A549 (cell line): ENCODE measurements at regions not wholly inside any gene's neighbourhood (a gene's known extent, or its start where the extent isn't known, plus 50 kb on each side); places are given as distances from the start of the nearest gene placed in this dataset.
"Not testable (repeated sequence)": the region's sequence is repeated elsewhere in the genome, so short reads cannot be mapped to it uniquely, and the experiment has no call there.

ENCODE experiments used
- CTCF ChIP-seq: fragments of >200 bp; sonication (Bioruptor Twin); formaldehyde crosslinking; IDR thresholded peaks from 3 replicates; pipeline ENCODE4 v1.5.1; 2016
- ESRRA ChIP-seq: fragments of 150-350 bp; IDR thresholded peaks from 2 replicates; pipeline ENCODE4 v1.6.1; 2014; ENCODE audit warnings: mild to moderate bottlenecking, low read length, borderline replicate concordance

DNA sequence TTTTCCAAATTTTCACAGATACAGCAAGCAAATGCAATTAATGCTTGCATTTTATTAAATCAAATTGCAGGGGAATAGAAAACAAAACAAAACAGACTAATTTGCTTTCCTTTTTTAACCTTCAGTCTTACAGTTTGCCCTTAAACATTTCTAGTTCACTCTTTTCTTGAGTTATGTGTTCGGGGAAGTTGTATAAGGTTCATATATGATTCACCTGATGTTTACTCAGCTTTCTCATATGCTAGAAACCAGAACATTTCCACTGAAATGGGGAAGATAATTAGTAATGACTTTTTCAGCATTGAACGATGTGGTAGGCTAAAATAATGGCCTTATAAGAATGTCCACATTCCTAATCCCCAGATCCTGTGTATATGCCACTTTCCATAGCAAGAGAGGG lies 176.2 kb upstream of the NBPF9 start:
- TF ChIP-seq ESRRA, CTCF: not testable (repeated sequence)
